RWPE1 (cell line): ENCODE measurements at regions not wholly inside any gene's neighbourhood (a gene's known extent, or its start where the extent isn't known, plus 50 kb on each side); places are given as distances from the start of the nearest gene placed in this dataset.
"Not testable (repeated sequence)": the region's sequence is repeated elsewhere in the genome, so short reads cannot be mapped to it uniquely, and the experiment has no call there.

Experiments used
- CTCF ChIA-PET: fragments of 350-600 bp; sonication (Branson Sonifier 250); formaldehyde crosslinking; extraction: SDS; loops from one replicate; lab custom pipeline; 2021; lab: Yijun Ruan, JAX
- POLR2A ChIA-PET: fragments of 400-600 bp; formaldehyde crosslinking; extraction: SDS; loops from one replicate; lab custom pipeline; 2020; ENCODE audit warnings: antibody characterized with exemption; ENCODE audit not compliant: low non-redundant PET; lab: Yijun Ruan, JAX
- DNase-seq: peaks from one replicate; pipeline ENCODE4 v3.0.0; 2012; ENCODE audit warnings: low spot score
- H3K27ac ChIP-seq: fragments of 450-650 bp; 2 replicates; pipeline ENCODE4 v1.5.1; 2017
- TF ChIP-seq, protein P1 (sequence below): fragments of 450-650 bp; conservative IDR thresholded peaks from 2 replicates; pipeline ENCODE4 v1.5.1; 2017; ENCODE audit warnings: low read depth, mild to moderate bottlenecking

DNA sequence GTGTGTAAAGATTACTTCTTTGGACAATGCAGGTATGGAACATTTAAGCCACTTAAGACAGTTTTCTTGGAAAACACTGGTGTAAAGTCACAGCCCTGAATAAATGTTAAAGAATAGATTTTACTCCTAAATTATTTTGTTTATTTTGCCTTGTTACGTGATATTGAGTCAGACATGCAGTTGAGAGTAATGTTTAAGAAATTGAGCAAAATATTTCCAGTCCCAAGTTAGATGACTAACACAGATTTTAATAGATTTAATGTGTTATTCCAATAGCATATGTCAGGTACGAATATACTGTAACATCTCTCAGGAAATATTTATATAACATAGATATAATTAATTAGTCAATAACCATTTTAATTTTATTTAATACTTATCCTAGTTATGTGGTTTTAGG, 1361.7 kb downstream of the FSCB start:
- H3K27ac ChIP-seq = no peak overlapping the region
- CTCF ChIA-PET = no interaction called here
- POLR2A ChIA-PET = no interaction called here
- TF ChIP-seq, protein P1, sequence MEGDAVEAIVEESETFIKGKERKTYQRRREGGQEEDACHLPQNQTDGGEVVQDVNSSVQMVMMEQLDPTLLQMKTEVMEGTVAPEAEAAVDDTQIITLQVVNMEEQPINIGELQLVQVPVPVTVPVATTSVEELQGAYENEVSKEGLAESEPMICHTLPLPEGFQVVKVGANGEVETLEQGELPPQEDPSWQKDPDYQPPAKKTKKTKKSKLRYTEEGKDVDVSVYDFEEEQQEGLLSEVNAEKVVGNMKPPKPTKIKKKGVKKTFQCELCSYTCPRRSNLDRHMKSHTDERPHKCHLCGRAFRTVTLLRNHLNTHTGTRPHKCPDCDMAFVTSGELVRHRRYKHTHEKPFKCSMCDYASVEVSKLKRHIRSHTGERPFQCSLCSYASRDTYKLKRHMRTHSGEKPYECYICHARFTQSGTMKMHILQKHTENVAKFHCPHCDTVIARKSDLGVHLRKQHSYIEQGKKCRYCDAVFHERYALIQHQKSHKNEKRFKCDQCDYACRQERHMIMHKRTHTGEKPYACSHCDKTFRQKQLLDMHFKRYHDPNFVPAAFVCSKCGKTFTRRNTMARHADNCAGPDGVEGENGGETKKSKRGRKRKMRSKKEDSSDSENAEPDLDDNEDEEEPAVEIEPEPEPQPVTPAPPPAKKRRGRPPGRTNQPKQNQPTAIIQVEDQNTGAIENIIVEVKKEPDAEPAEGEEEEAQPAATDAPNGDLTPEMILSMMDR = no peak
- DNase-seq = no peak

DNA sequence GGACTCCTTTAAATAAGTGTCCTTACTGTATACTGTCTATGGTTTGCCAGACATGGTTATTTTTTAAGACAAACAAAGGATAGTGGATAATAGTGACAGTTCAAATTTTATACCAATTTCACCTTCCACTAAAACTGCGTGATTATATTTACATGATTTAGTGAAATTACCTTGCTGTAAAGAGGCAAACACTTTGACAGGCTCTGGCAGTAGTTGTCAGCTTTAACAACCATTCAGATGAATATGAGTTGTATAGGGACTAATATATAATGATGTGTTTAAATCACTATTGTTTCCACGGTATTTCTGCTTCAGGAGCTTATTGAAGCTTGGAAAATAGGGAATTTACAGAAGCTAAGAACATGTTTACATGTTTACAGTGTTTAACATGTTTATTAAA, 1364.0 kb downstream of the FSCB start:
- ChIA-PET POLR2A (no interaction called here), CTCF (no interaction called here)
- TF ChIP-seq, protein P1 = no peak
- no peak for DNase-seq
- H3K27ac ChIP-seq = no peak overlapping the region

DNA sequence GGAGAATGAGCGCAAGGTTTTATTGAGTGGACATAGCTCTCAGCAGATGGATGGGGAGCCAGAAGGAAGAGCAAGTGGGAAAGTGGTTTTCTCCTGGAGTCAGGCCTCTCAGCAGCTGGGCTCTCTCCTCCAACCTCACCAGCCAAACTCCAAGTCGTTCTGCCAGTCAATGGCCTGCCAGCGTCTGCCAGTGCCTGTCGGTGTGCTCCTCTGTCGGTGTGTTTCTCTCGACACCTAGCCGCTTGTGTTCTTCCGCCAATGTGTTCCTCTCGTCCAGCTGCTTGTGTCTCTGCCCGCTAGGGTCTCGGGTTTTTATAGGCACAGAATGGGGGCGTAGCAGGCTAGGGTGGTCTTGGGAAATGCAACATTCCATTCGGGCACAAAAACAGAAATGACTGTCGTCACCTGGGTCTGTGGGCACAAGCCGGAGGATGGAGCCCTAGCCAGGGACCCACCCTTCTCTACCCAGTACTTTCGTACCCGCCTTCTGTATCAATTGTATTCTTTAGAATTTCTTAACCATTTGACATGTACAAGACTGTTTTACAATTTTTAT, 1365.4 kb downstream of the FSCB start:
- CTCF ChIA-PET = no interaction called here
- TF ChIP-seq, protein P1 = no peak
- no peak overlapping the region for H3K27ac ChIP-seq
- POLR2A ChIA-PET = no interaction called here
- no peak for DNase-seq

DNA sequence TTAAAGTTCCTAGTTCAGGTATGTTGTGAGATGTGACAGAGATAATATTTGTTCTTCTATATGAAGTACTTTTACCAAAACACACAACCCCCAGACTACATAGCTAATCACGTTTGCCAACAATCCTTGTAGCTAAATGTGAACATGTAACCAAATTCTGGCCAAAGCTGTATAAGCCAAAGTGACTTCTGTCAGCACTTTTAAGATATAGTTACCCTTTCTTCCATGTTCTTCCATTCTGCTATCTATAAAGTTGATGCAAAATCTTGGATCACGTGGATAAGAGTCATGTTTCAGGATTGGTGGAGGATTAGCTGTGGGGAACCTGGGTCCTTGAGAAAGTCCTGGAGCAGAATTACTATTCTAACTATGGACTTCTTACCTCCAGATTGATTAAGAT, 1366.6 kb downstream of the FSCB start:
- TF ChIP-seq, protein P1 = no peak
- CTCF ChIA-PET = no interaction called here
- no peak overlapping the region for H3K27ac ChIP-seq
- POLR2A ChIA-PET = no interaction called here
- DNase-seq = no peak

DNA sequence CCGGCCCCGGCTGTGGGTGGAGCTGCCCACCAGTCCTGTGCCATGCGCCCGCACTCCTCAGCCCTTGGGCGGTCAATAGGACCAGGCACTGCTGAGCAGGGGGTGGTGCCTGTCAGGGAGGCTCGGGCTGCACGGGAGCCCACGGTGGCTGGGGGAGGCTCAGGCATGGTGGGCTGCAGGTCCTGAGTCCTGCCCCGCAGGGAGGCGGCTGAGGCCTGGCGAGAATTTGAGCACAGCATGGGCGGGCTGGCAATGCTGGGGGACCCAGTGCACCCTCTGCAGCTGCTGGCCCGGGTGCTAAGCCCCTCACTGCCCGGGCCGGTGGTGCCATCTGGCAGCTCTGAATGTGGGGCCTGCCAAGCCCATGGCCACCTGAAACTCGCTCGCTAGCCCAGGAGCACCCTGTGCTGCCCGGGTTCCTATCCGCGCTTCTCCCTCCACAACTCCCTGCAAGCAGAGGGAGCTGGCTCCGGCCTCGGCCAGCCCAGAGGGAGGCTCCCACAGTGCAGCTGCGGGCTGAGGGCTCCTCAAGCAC, 1371.1 kb downstream of the FSCB start:
- no peak overlapping the region for H3K27ac ChIP-seq
- CTCF ChIA-PET = interaction anchor here (0.6 kb wide), 1 partner anchor 194 kb away, joined by 6 read pairs; no protein-coding TSS in a partner anchor
- POLR2A ChIA-PET = no interaction called here
- no peak for DNase-seq
- TF ChIP-seq, protein P1 = no peak

DNA sequence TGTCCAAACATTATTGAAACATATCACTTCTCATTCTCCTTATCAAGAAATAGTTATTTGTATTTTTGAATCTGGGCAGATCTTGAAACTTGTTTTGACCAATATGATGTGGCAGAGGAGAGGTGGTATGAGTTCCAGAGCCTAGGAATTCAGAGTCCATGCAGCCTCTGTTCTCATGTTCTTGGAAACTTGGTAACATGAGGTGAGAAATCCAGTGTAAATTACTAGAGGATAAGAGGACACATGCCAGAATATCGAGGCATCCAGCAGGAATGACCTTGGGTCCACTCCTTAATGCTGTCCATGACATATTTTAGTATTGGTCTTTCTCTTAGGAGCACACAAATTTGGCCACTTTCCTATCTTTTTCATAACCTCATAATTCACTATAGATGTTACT, 1374.6 kb downstream of the FSCB start:
- TF ChIP-seq, protein P1 = no peak
- POLR2A ChIA-PET = no interaction called here

DNA sequence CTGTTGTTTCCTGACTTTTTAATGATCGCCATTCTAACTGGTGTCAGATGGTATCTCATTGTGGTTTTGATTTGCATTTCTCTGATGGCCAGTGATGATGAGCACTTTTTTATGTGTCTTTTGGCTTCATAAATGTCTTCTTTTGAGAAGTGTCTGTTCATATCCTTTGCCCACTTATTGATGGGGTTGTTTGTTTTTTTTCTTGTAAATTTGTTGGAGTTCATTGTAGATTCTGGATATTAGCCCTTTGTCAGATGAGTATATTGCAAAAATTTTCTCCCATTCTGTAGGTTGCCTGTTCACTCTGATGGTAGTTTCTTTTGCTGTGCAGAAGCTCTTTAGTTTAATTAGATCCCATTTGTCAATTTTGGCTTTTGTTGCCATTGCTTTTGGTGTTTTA, 1378.7 kb downstream of the FSCB start:
- POLR2A ChIA-PET, CTCF ChIA-PET, H3K27ac ChIP-seq, DNase-seq: not testable (repeated sequence)

More for the DNA sequence above, 1374.6 kb downstream of the FSCB start:
- no peak for DNase-seq
- H3K27ac ChIP-seq = no peak overlapping the region
- CTCF ChIA-PET = no interaction called here

DNA sequence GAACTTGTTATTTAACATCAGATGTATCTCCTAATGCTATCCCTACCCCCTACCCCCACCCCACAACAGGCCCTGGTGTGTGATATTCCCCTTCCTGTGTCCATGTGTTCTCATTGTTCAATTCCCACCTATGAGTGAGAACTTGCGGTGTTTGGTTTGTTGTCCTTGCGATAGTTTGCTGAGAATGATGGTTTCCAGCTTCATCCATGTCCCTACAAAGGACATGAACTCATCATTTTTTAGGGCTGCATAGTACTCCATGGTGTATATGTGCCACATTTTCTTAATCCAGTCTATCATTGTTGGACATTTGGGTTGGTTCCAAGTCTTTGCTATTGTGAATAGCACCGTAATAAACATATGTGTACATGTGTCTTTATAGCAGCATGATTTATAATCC, 1379.2 kb downstream of the FSCB start:
- POLR2A ChIA-PET, DNase-seq, H3K27ac ChIP-seq, CTCF ChIA-PET: not testable (repeated sequence)
